ENCODE measurements at regions not wholly inside any gene's neighbourhood (a gene's known extent, or its start where the extent isn't known, plus 50 kb on each side); places are given as distances from the start of the nearest gene placed in this dataset.

DNA sequence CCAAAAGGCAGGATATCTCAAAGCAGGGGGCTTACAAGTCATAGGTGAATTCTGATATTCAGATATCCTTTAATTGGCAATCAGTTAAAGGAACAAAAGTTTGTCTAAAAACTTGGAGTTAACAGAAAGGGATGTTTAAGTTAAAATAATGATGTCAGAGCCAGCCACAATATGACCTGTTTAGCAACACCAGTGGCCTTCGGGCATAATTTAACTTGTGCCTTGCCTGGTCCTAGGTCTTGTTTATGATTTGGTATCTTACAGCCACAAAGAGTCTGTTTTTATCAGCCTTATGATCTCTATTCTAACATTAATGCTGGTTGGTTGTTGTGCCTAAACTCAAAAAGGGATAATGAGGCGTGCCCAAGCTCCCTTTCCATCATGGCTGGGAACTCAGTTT lies 252.9 kb downstream of the RNF152 start:
- H3K27me3 Mint-ChIP-seq (ENCODE audit: low read depth), result peaks cover 86% of the 10 kb centered on the region
- no peak overlapping the region for H2BK15ac ChIP-seq (ENCODE audit: low read depth, low read length)
- H2BK12ac ChIP-seq (ENCODE audit: insufficient read length, low read depth, low read length), result no peak overlapping the region
- no peak overlapping the region for H4K8ac ChIP-seq (replicated peaks; ENCODE audit: insufficient read length, low read depth, low read length)
- H3K9ac ChIP-seq (ENCODE audit: extremely low read depth, insufficient read length, low read length), result no peak overlapping the region
- no peak overlapping the region for H4K5ac ChIP-seq (ENCODE audit: insufficient read length, low read depth, low read length)
- no peak overlapping the region for H3K18ac ChIP-seq (ENCODE audit: insufficient read length, low read depth, low read length)
- peaks cover 33 to 38% of the 10 kb centered on the region in 2 experiments for H3K4me1 Mint-ChIP-seq
- no peak overlapping the region for H3K4ac ChIP-seq (ENCODE audit: low read depth, low read length)
- no peaks in the 10 kb centered on the region for H3K9me3 ChIP-seq (ENCODE audit: control insufficient read depth, low read depth, low read length)
- H3K14ac ChIP-seq (ENCODE audit: insufficient read depth, low read length), result no peak overlapping the region
- TF ChIP-seq, protein P1, sequence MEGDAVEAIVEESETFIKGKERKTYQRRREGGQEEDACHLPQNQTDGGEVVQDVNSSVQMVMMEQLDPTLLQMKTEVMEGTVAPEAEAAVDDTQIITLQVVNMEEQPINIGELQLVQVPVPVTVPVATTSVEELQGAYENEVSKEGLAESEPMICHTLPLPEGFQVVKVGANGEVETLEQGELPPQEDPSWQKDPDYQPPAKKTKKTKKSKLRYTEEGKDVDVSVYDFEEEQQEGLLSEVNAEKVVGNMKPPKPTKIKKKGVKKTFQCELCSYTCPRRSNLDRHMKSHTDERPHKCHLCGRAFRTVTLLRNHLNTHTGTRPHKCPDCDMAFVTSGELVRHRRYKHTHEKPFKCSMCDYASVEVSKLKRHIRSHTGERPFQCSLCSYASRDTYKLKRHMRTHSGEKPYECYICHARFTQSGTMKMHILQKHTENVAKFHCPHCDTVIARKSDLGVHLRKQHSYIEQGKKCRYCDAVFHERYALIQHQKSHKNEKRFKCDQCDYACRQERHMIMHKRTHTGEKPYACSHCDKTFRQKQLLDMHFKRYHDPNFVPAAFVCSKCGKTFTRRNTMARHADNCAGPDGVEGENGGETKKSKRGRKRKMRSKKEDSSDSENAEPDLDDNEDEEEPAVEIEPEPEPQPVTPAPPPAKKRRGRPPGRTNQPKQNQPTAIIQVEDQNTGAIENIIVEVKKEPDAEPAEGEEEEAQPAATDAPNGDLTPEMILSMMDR (conservative IDR thresholded peaks at IDR 0.05), result no peak
- no peaks in the 10 kb centered on the region; a peak in 1 of 5 replicates for H3K9me3 Mint-ChIP-seq
- no peak overlapping the region for H3K23ac ChIP-seq (ENCODE audit: insufficient read length, low read depth, low read length)
- H3K27ac ChIP-seq (ENCODE audit: insufficient read length, low read depth, low read length), result no peak overlapping the region
- H3K79me2 ChIP-seq (ENCODE audit: insufficient read depth, low read length), result no peaks in the 10 kb centered on the region
- no peaks in the 10 kb centered on the region for H3K36me3 Mint-ChIP-seq (ENCODE audit: insufficient read depth in 1 of 3, low read depth in 3 of 3)
- no peak overlapping the region for H2AFZ ChIP-seq (ENCODE audit: low read length)
- no peaks in the 10 kb centered on the region for H4K20me1 ChIP-seq (ENCODE audit: control insufficient read depth, insufficient read depth, insufficient read length)
- WGBS (ENCODE audit: extremely low coverage, insufficient read length, low lambda C conversion rate), result no CpG with 5 or more reads among the region's 2 CpGs
- no peak overlapping the region for H3K4me2 ChIP-seq (ENCODE audit: insufficient read depth, insufficient read length, low read length)
- 0 out of 2 replicates have a peak, but pooled peaks cover 6% of the 10 kb centered on the region for H3K4me1 ChIP-seq (ENCODE audit: insufficient read depth, low read length)
- H4K91ac ChIP-seq (ENCODE audit: insufficient read length, low read depth, low read length), result no peak overlapping the region
- H2AK5ac ChIP-seq (ENCODE audit: insufficient read length, low read length), result no peak overlapping the region
- no peak overlapping the region for H2BK120ac ChIP-seq (ENCODE audit: low read depth, low read length, poor library complexity, severe bottlenecking)
- H3K56ac ChIP-seq (ENCODE audit: insufficient read length, low read depth, low read length), result no peak overlapping the region
- no peaks in the 10 kb centered on the region for H3K79me1 ChIP-seq (ENCODE audit: insufficient read depth, low read depth, low read length, poor library complexity, severe bottlenecking)
- no peak overlapping the region for H2BK5ac ChIP-seq (ENCODE audit: insufficient read length, low read length)
- H3K27me3 ChIP-seq (ENCODE audit: insufficient read depth, low read length), result peaks cover 29% of the 10 kb centered on the region; the same call in 1 of the 2 replicates
- H3T11ph ChIP-seq (ENCODE audit: low read length), result no peak overlapping the region
- H3K4me3 Mint-ChIP-seq, result no peak overlapping the region
- no peak for DNase-seq
- no peak overlapping the region for H3K27ac Mint-ChIP-seq
- H3K23me2 ChIP-seq (ENCODE audit: insufficient read length, low read depth, low read length, poor library complexity, severe bottlenecking), result no peaks in the 10 kb centered on the region
- H2BK20ac ChIP-seq (ENCODE audit: low read depth, low read length, poor library complexity, severe bottlenecking), result no peak overlapping the region
